ENCODE measurements at regions not wholly inside any gene's neighbourhood (a gene's known extent, or its start where the extent isn't known, plus 50 kb on each side); places are given as distances from the start of the nearest gene placed in this dataset.
"Not testable (repeated sequence)": the region's sequence is repeated elsewhere in the genome, so short reads cannot be mapped to it uniquely, and the experiment has no call there.

- DNase-seq; ATAC-seq; H3K4me1 ChIP-seq (ENCODE audit: low read depth); intact Hi-C loops (cut with DNase I, micrococcal nuclease); H3K9me3 ChIP-seq; H3K36me3 ChIP-seq (ENCODE audit: low read depth); H3K4me3 ChIP-seq: not testable (repeated sequence)
Measured at GRCh38 chrX:3872226-3872879, 158.9 kb upstream of the PRKX start.

- H3K4me1 ChIP-seq (ENCODE audit: low read depth); H3K36me3 ChIP-seq (ENCODE audit: low read depth); intact Hi-C loops (cut with DNase I, micrococcal nuclease); H3K4me3 ChIP-seq; ATAC-seq; H3K9me3 ChIP-seq; DNase-seq: not testable (repeated sequence)
Measured at GRCh38 chrX:3867067-3867831, 153.8 kb upstream of the PRKX start.

GRCh38 chrX:3858332-3858731 is 144.9 kb upstream of the PRKX start:
- intact Hi-C loops (cut with DNase I, micrococcal nuclease); ATAC-seq; H3K36me3 ChIP-seq (ENCODE audit: low read depth); H3K4me1 ChIP-seq (ENCODE audit: low read depth); DNase-seq; H3K4me3 ChIP-seq; H3K9me3 ChIP-seq: not testable (repeated sequence)

- H3K36me3 ChIP-seq (ENCODE audit: low read depth); H3K4me1 ChIP-seq (ENCODE audit: low read depth); H3K9me3 ChIP-seq; intact Hi-C loops (cut with DNase I, micrococcal nuclease); DNase-seq: not testable (repeated sequence)
- peak overlapping the region; percentile 30 for H3K4me3 ChIP-seq
- peak; percentile 98 for ATAC-seq
Measured at GRCh38 chrX:3843522-3844145, 130.2 kb upstream of the PRKX start.

GRCh38 chrX:3842822-3843521 is 129.5 kb upstream of the PRKX start:
- peak overlapping the region; percentile 30 for H3K4me3 ChIP-seq
- H3K9me3 ChIP-seq; H3K36me3 ChIP-seq (ENCODE audit: low read depth); intact Hi-C loops (cut with DNase I, micrococcal nuclease); H3K4me1 ChIP-seq (ENCODE audit: low read depth): not testable (repeated sequence)
- DNase-seq, result peak in 1 of 3 donors; percentile 58
- peak; percentile 68 for ATAC-seq

GRCh38 chrX:3838754-3839153 is 125.3 kb upstream of the PRKX start:
- intact Hi-C loops (cut with DNase I, micrococcal nuclease); DNase-seq; H3K9me3 ChIP-seq; H3K36me3 ChIP-seq (ENCODE audit: low read depth); H3K4me1 ChIP-seq (ENCODE audit: low read depth); ATAC-seq; H3K4me3 ChIP-seq: not testable (repeated sequence)

- ATAC-seq; H3K4me1 ChIP-seq (ENCODE audit: low read depth); H3K9me3 ChIP-seq; H3K36me3 ChIP-seq (ENCODE audit: low read depth); intact Hi-C loops (cut with DNase I, micrococcal nuclease); DNase-seq; H3K4me3 ChIP-seq: not testable (repeated sequence)
Measured at GRCh38 chrX:3837958-3838643, 124.7 kb upstream of the PRKX start.

GRCh38 chrX:3837211-3837610 is 123.8 kb upstream of the PRKX start:
- not testable (repeated sequence) for ATAC-seq

GRCh38 chrX:3833761-3834542 is 120.5 kb upstream of the PRKX start:
- H3K9me3 ChIP-seq; H3K4me3 ChIP-seq; intact Hi-C loops (cut with DNase I, micrococcal nuclease); ATAC-seq; H3K4me1 ChIP-seq (ENCODE audit: low read depth); H3K36me3 ChIP-seq (ENCODE audit: low read depth); DNase-seq: not testable (repeated sequence)

More at GRCh38 chrX:3837211-3837610, 123.8 kb upstream of the PRKX start:
- H3K4me1 ChIP-seq (ENCODE audit: low read depth); H3K4me3 ChIP-seq; DNase-seq; H3K36me3 ChIP-seq (ENCODE audit: low read depth); H3K9me3 ChIP-seq; intact Hi-C loops (cut with DNase I, micrococcal nuclease): not testable (repeated sequence)

- H3K36me3 ChIP-seq (ENCODE audit: low read depth); DNase-seq; ATAC-seq; H3K4me3 ChIP-seq; intact Hi-C loops (cut with DNase I, micrococcal nuclease); H3K4me1 ChIP-seq (ENCODE audit: low read depth); H3K9me3 ChIP-seq: not testable (repeated sequence)
Measured at GRCh38 chrX:3830020-3830419, 116.6 kb upstream of the PRKX start.

- DNase-seq; H3K4me3 ChIP-seq; ATAC-seq; H3K36me3 ChIP-seq (ENCODE audit: low read depth); H3K9me3 ChIP-seq; intact Hi-C loops (cut with DNase I, micrococcal nuclease); H3K4me1 ChIP-seq (ENCODE audit: low read depth): not testable (repeated sequence)
Measured at GRCh38 chrX:3829041-3829531, 115.6 kb upstream of the PRKX start.

GRCh38 chrX:3828378-3829040 is 115.1 kb upstream of the PRKX start:
- H3K4me3 ChIP-seq; DNase-seq; H3K4me1 ChIP-seq (ENCODE audit: low read depth); ATAC-seq; H3K36me3 ChIP-seq (ENCODE audit: low read depth); intact Hi-C loops (cut with DNase I, micrococcal nuclease); H3K9me3 ChIP-seq: not testable (repeated sequence)

Measured in mucosa of descending colon (tissue), 3 donors.